H9 (cell line): ENCODE measurements at regions not wholly inside any gene's neighbourhood (a gene's known extent, or its start where the extent isn't known, plus 50 kb on each side); places are given as distances from the start of the nearest gene placed in this dataset.

ENCODE experiments used
- DNase-seq: peaks from one replicate; pipeline ENCODE4 v3.0.0-alpha.2; 2017
- H2AFZ ChIP-seq: one replicate; pipeline ENCODE4 v1.6.1; 2013; ENCODE audit warnings: mild to moderate bottlenecking, low read length, control low read depth, moderate library complexity
- H2AK5ac ChIP-seq: 2 replicates; pipeline ENCODE4 v1.6.1; 2013; ENCODE audit warnings: low read length, control low read depth, mixed read lengths; ENCODE audit not compliant: insufficient read length
- H2BK120ac ChIP-seq: one replicate; pipeline ENCODE4 v1.6.1; 2013; ENCODE audit warnings: low read depth, mild to moderate bottlenecking, low read length, control low read depth, inconsistent platforms; ENCODE audit not compliant: poor library complexity, severe bottlenecking
- H2BK12ac ChIP-seq: 2 replicates; pipeline ENCODE4 v1.6.1; 2013; ENCODE audit warnings: low read length, control low read depth, mixed read lengths, low read depth; ENCODE audit not compliant: insufficient read length
- H2BK15ac ChIP-seq: 2 replicates; pipeline ENCODE4 v1.6.1; 2013; ENCODE audit warnings: low read depth, low read length, control low read depth
- H2BK20ac ChIP-seq: one replicate; pipeline ENCODE4 v1.6.1; 2013; ENCODE audit warnings: low read depth, mild to moderate bottlenecking, low read length, control low read depth, inconsistent platforms; ENCODE audit not compliant: poor library complexity, severe bottlenecking
- H2BK5ac ChIP-seq: 2 replicates; pipeline ENCODE4 v1.6.1; 2013; ENCODE audit warnings: low read length, control low read depth, mixed read lengths; ENCODE audit not compliant: insufficient read length
- H3K14ac ChIP-seq: 2 replicates; pipeline ENCODE4 v1.6.1; 2013; ENCODE audit warnings: low read length, control low read depth; ENCODE audit not compliant: insufficient read depth
- H3K18ac ChIP-seq: 2 replicates; pipeline ENCODE4 v1.6.1; 2013; ENCODE audit warnings: low read depth, mild to moderate bottlenecking, mixed read lengths, low read length, control low read depth; ENCODE audit not compliant: insufficient read length
- H3K23ac ChIP-seq: 2 replicates; pipeline ENCODE4 v1.6.1; 2013; ENCODE audit warnings: low read length, control low read depth, mixed read lengths, low read depth; ENCODE audit not compliant: insufficient read length
- H3K23me2 ChIP-seq: 2 replicates; pipeline ENCODE4 v1.6.1; 2013; ENCODE audit warnings: low read depth, mild to moderate bottlenecking, mixed read lengths, low read length, control low read depth; ENCODE audit not compliant: insufficient read length, poor library complexity, severe bottlenecking
- H3K27ac ChIP-seq: 2 replicates; pipeline ENCODE4 v1.5.1; 2013; ENCODE audit warnings: low read length, control low read depth, mixed read lengths, low read depth; ENCODE audit not compliant: insufficient read length
- H3K27me3 ChIP-seq: 2 replicates; pipeline ENCODE4 v1.6.1; 2013; ENCODE audit warnings: low read length, control low read depth, inconsistent platforms; ENCODE audit not compliant: insufficient read depth
- H3K4ac ChIP-seq: 2 replicates; pipeline ENCODE4 v1.6.1; 2013; ENCODE audit warnings: low read depth, mild to moderate bottlenecking, control low read depth, inconsistent platforms, low read length, moderate library complexity
- H3K4me1 ChIP-seq: 2 replicates; pipeline ENCODE4 v1.6.1; 2013; ENCODE audit warnings: low read length, control low read depth, inconsistent platforms; ENCODE audit not compliant: insufficient read depth
- H3K4me2 ChIP-seq: 2 replicates; pipeline ENCODE4 v1.6.1; 2013; ENCODE audit warnings: low read length, control low read depth, mixed read lengths; ENCODE audit not compliant: insufficient read length, insufficient read depth
- H3K56ac ChIP-seq: 2 replicates; pipeline ENCODE4 v1.6.1; 2013; ENCODE audit warnings: low read depth, mild to moderate bottlenecking, mixed read lengths, low read length, control low read depth; ENCODE audit not compliant: insufficient read length
- H3K79me1 ChIP-seq: 2 replicates; pipeline ENCODE4 v1.6.1; 2013; ENCODE audit warnings: low read depth, mild to moderate bottlenecking, moderate library complexity, low read length, control low read depth, inconsistent platforms; ENCODE audit not compliant: insufficient read depth, poor library complexity, severe bottlenecking
- H3K79me2 ChIP-seq: 2 replicates; pipeline ENCODE4 v1.6.1; 2013; ENCODE audit warnings: low read length, control low read depth, inconsistent platforms; ENCODE audit not compliant: insufficient read depth
- H3K9ac ChIP-seq: 2 replicates; pipeline ENCODE4 v1.6.1; 2013; ENCODE audit warnings: low read length, control low read depth, mixed read lengths; ENCODE audit not compliant: insufficient read length; ENCODE audit errors: extremely low read depth
- H3K9me3 ChIP-seq: one replicate; pipeline ENCODE4 v1.6.1; 2013; ENCODE audit warnings: low read depth, low read length, inconsistent platforms; ENCODE audit not compliant: control insufficient read depth
- H3T11ph ChIP-seq: one replicate; pipeline ENCODE4 v1.6.1; 2013; ENCODE audit warnings: mild to moderate bottlenecking, low read length, control low read depth, inconsistent platforms
- H4K20me1 ChIP-seq: one replicate; pipeline ENCODE4 v1.6.1; 2013; ENCODE audit not compliant: control insufficient read depth, insufficient read length, insufficient read depth
- H4K5ac ChIP-seq: 2 replicates; pipeline ENCODE4 v1.6.1; 2013; ENCODE audit warnings: low read depth, mild to moderate bottlenecking, mixed read lengths, low read length, control low read depth; ENCODE audit not compliant: insufficient read length
- H4K8ac ChIP-seq: replicated peaks from 2 replicates; pipeline ENCODE4 v1.6.1; 2013; ENCODE audit warnings: low read length, control low read depth, mixed read lengths, low read depth; ENCODE audit not compliant: insufficient read length
- H4K91ac ChIP-seq: 2 replicates; pipeline ENCODE4 v1.6.1; 2013; ENCODE audit warnings: low read depth, mild to moderate bottlenecking, moderate library complexity, mixed read lengths, low read length, control low read depth; ENCODE audit not compliant: insufficient read length
- H3K27ac Mint-ChIP-seq, 3 experiments: 2 replicates in 2 of 3; 3 replicates in 1 of 3; pipeline ENCODE4 v1.8.0; 2020 to 2021; ENCODE audit warnings: mixed read lengths in 3 of 3, mild to moderate bottlenecking in 1 of 3, moderate library complexity in 1 of 3
- H3K27me3 Mint-ChIP-seq: 2 replicates; pipeline ENCODE4 v1.8.0; 2021; ENCODE audit warnings: low read depth, mild to moderate bottlenecking, moderate library complexity, mixed read lengths
- H3K36me3 Mint-ChIP-seq, 3 experiments: 2 replicates in 2 of 3; 3 replicates in 1 of 3; pipeline ENCODE4 v1.8.0; 2020 to 2021; ENCODE audit warnings: low read depth in 3 of 3, mixed read lengths in 3 of 3; ENCODE audit not compliant: insufficient read depth in 1 of 3
- H3K4me1 Mint-ChIP-seq, 2 experiments: 2 replicates each; pipeline ENCODE4 v1.8.0; 2020; ENCODE audit warnings: mixed read lengths in 2 of 2
- H3K4me3 Mint-ChIP-seq, 2 experiments: 2 replicates in 1 of 2; 3 replicates in 1 of 2; pipeline ENCODE4 v1.8.0; 2020 to 2021; ENCODE audit warnings: mild to moderate bottlenecking in 2 of 2, mixed read lengths in 2 of 2, moderate library complexity in 1 of 2
- H3K9me3 Mint-ChIP-seq, 2 experiments: 2 replicates in 1 of 2; 3 replicates in 1 of 2; pipeline ENCODE4 v1.8.0; 2020; ENCODE audit warnings: mild to moderate bottlenecking in 2 of 2, mixed read lengths in 2 of 2, moderate library complexity in 1 of 2
- CTCF ChIP-seq: fragments of 200-600 bp; sonication (generic); conservative IDR thresholded peaks from 3 replicates; pipeline ENCODE4 v1.8.0; 2021; ENCODE audit warnings: antibody characterized with exemption, mild to moderate bottlenecking
- WGBS: extraction: QIAGEN DNeasy Blood & Tissue Kit; methylation state at CpG from one replicate; pipeline ENCODE4 v1.1.7; 2013; ENCODE audit warnings: missing lambda C conversion rate, low lambda C conversion rate, mixed read lengths; ENCODE audit not compliant: insufficient read length; ENCODE audit errors: extremely low coverage; 5-methylcytosine and 5-hydroxymethylcytosine counted together

- no peaks in the 10 kb centered on the region for H3K23me2 ChIP-seq
- H2BK12ac ChIP-seq, result no peak overlapping the region
- no peaks in the 10 kb centered on the region for H3K79me2 ChIP-seq
- no peak overlapping the region for H3K4me2 ChIP-seq
- H2BK5ac ChIP-seq, result no peak overlapping the region
- no peak overlapping the region for H3K27ac ChIP-seq
- Mint-ChIP-seq H3K4me3 (no peak overlapping the region), H3K27ac (peak overlapping the region in 1 of 3 experiments; percentile 32; a peak in 1 of 7 replicates), H3K36me3 (no peaks in the 10 kb centered on the region; a peak in 1 of 7 replicates), H3K9me3 (no peaks in the 10 kb centered on the region), H3K27me3 (no peaks in the 10 kb centered on the region; the same call in 1 of the 2 replicates), H3K4me1 (peaks cover 15 to 16% of the 10 kb centered on the region in 2 experiments)
- H3K9me3 ChIP-seq, result no peaks in the 10 kb centered on the region
- no peak overlapping the region for H3K23ac ChIP-seq
- H4K91ac ChIP-seq, result no peak overlapping the region
- no peak for DNase-seq
- peaks cover 3% of the 10 kb centered on the region; the same call in 1 of the 2 replicates for H3K4me1 ChIP-seq
- no peak overlapping the region for H4K5ac ChIP-seq
- WGBS, result no CpG with 5 or more reads among the region's 3 CpGs
- H4K20me1 ChIP-seq, result no peaks in the 10 kb centered on the region
- TF ChIP-seq CTCF, result no peak
- no peak overlapping the region for H2BK120ac ChIP-seq
- no peak overlapping the region for H2BK15ac ChIP-seq
- H3K18ac ChIP-seq, result no peak overlapping the region
- no peak overlapping the region for H2AK5ac ChIP-seq
- H3K9ac ChIP-seq, result no peak overlapping the region
- no peaks in the 10 kb centered on the region for H3K79me1 ChIP-seq
- H2BK20ac ChIP-seq, result no peak overlapping the region
- H3T11ph ChIP-seq, result no peak overlapping the region
- H3K4ac ChIP-seq, result no peak overlapping the region
- no peak overlapping the region for H2AFZ ChIP-seq
- H3K56ac ChIP-seq, result no peak overlapping the region
- H4K8ac ChIP-seq, result no peak overlapping the region
- H3K14ac ChIP-seq, result no peak overlapping the region
- H3K27me3 ChIP-seq, result no peaks in the 10 kb centered on the region
These were observed 726.9 kb upstream of the CITED2 start for GRCh38 chr6:140101367-140101766.
